Esophagus squamous epithelium (tissue), 4 donors: ENCODE measurements at regions not wholly inside any gene's neighbourhood (a gene's known extent, or its start where the extent isn't known, plus 50 kb on each side); places are given as distances from the start of the nearest gene placed in this dataset.

ENCODE experiments used
- CTCF ChIP-seq, 6 experiments: fragments of 450-650 bp in 4 of 6; fragments of 200-600 bp in 2 of 6; sonication (generic) in 2 of 6; IDR thresholded peaks; one replicate each; pipeline ENCODE4 v1.5.1; 2016 to 2019; ENCODE audit warnings: antibody characterized with exemption in 6 of 6, mild to moderate bottlenecking in 4 of 6, moderate library complexity in 4 of 6
- POLR2A ChIP-seq, 4 donors: fragments of 450-650 bp; IDR thresholded peaks; one replicate each; pipeline ENCODE4 v1.6.1; 2017; ENCODE audit warnings: antibody characterized with exemption in 4 of 4, mild to moderate bottlenecking in 4 of 4, moderate library complexity in 3 of 4

- TF ChIP-seq CTCF (IDR thresholded peaks at IDR 0.05) (no peak), POLR2A (IDR thresholded peaks at IDR 0.05) (no peak)
Observed at GRCh38 chr2:182553483-182553882, 126.6 kb upstream of the PDE1A start.
